Esophagus squamous epithelium (tissue), 5 donors: ENCODE measurements at regions not wholly inside any gene's neighbourhood (a gene's known extent, or its start where the extent isn't known, plus 50 kb on each side); places are given as distances from the start of the nearest gene placed in this dataset.

Source experiments
- DNase-seq: peaks from one replicate; lab custom pipeline; 2025; lab: John Stamatoyannopoulos, UW
- H3K27ac ChIP-seq, 4 donors: fragments of 200-600 bp; sonication (generic); one replicate each; pipeline ENCODE4 v1.5.1; 2016 to 2019; ENCODE audit warnings: mild to moderate bottlenecking in 1 of 4
- H3K27me3 ChIP-seq, 4 donors: fragments of 200-600 bp; sonication (generic); 1 replicate in 3 of 4; 2 replicates in 1 of 4; pipeline versions ENCODE4 v1.5.1 to v1.6.0; 2017 to 2021; ENCODE audit warnings: antibody characterized with exemption in 1 of 4
- H3K36me3 ChIP-seq, 3 donors: fragments of 200-600 bp; sonication (generic); one replicate each; pipeline ENCODE4 v1.5.1; 2016 to 2019
- H3K4me1 ChIP-seq, 3 donors: fragments of 200-600 bp; sonication (generic); one replicate each; pipeline ENCODE4 v1.5.1; 2017 to 2019
- H3K4me3 ChIP-seq, 4 donors: fragments of 200-600 bp; sonication (generic); 1 replicate in 3 of 4; 2 replicates in 1 of 4; pipeline ENCODE4 v1.5.1; 2016 to 2019; ENCODE audit warnings: mild to moderate bottlenecking in 2 of 4, moderate library complexity in 1 of 4
- H3K9me3 ChIP-seq, 3 donors: fragments of 200-600 bp; sonication (generic); one replicate each; pipeline ENCODE4 v1.5.1; 2016 to 2019
- POLR2A ChIP-seq, 4 donors: fragments of 450-650 bp; IDR thresholded peaks; one replicate each; pipeline ENCODE4 v1.6.1; 2017; ENCODE audit warnings: antibody characterized with exemption in 4 of 4, mild to moderate bottlenecking in 4 of 4, moderate library complexity in 3 of 4
- WGBS, 2 donors: methylation state at CpG; one replicate each; pipeline ENCODE4 v1.1.5; 2018; 5-methylcytosine and 5-hydroxymethylcytosine counted together
- intact Hi-C: fragments of 100-400 bp; cut with DNase I; formaldehyde crosslinking; loops from one replicate; pipeline ENCODE4 v1.15.0; 2022
- TF ChIP-seq, protein P1 (sequence below), 6 experiments: fragments of 450-650 bp in 4 of 6; fragments of 200-600 bp in 2 of 6; sonication (generic) in 2 of 6; IDR thresholded peaks; one replicate each; pipeline ENCODE4 v1.5.1; 2016 to 2019; ENCODE audit warnings: antibody characterized with exemption in 6 of 6, mild to moderate bottlenecking in 4 of 6, moderate library complexity in 4 of 6
- donor health status: DM: yes; HTN: yes; CAD: no.

DNA sequence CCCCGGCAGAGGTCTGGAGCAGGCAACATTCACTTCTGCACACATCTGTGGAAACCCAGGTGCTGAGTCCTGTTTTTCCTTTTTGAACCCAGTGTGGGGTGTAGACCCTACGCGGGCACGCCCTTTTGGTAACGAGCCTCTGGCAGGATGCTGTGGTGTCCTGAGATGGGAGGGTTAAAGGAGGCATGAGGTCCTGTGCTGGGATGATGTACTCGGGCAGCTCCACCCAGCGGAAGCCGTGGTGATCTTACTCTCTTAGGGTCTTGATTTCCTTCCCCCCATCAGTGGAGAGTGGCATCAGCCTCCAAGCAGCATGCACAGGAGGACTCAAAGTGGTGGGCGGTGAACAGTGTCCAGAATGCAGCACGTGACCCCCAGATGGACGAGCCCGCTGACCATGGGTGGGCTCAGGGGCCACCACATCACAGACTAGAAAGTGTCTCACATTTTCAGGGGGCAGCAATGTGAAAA is 148.6 kb downstream of the DNAJB6 start:
- WGBS, 2 donors = 45 to 90% methylated on average over 4 to 8 of the region's 12 CpGs
- no peaks in the 10 kb centered on the region for H3K36me3 ChIP-seq
- H3K27ac ChIP-seq = no peak overlapping the region
- intact Hi-C loops = no loop called here
- peaks cover 0 to 5% (median 0%) of the 10 kb centered on the region in 3 donors for H3K4me1 ChIP-seq
- TF ChIP-seq, protein P1, sequence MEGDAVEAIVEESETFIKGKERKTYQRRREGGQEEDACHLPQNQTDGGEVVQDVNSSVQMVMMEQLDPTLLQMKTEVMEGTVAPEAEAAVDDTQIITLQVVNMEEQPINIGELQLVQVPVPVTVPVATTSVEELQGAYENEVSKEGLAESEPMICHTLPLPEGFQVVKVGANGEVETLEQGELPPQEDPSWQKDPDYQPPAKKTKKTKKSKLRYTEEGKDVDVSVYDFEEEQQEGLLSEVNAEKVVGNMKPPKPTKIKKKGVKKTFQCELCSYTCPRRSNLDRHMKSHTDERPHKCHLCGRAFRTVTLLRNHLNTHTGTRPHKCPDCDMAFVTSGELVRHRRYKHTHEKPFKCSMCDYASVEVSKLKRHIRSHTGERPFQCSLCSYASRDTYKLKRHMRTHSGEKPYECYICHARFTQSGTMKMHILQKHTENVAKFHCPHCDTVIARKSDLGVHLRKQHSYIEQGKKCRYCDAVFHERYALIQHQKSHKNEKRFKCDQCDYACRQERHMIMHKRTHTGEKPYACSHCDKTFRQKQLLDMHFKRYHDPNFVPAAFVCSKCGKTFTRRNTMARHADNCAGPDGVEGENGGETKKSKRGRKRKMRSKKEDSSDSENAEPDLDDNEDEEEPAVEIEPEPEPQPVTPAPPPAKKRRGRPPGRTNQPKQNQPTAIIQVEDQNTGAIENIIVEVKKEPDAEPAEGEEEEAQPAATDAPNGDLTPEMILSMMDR (IDR thresholded peaks at IDR 0.05) = no peak
- TF ChIP-seq POLR2A (IDR thresholded peaks at IDR 0.05) = no peak
- no peaks in the 10 kb centered on the region for H3K9me3 ChIP-seq
- H3K4me3 ChIP-seq = no peak overlapping the region
- DNase-seq = no peak
- peaks cover 0 to 32% (median 0%) of the 10 kb centered on the region in 4 donors for H3K27me3 ChIP-seq

DNA sequence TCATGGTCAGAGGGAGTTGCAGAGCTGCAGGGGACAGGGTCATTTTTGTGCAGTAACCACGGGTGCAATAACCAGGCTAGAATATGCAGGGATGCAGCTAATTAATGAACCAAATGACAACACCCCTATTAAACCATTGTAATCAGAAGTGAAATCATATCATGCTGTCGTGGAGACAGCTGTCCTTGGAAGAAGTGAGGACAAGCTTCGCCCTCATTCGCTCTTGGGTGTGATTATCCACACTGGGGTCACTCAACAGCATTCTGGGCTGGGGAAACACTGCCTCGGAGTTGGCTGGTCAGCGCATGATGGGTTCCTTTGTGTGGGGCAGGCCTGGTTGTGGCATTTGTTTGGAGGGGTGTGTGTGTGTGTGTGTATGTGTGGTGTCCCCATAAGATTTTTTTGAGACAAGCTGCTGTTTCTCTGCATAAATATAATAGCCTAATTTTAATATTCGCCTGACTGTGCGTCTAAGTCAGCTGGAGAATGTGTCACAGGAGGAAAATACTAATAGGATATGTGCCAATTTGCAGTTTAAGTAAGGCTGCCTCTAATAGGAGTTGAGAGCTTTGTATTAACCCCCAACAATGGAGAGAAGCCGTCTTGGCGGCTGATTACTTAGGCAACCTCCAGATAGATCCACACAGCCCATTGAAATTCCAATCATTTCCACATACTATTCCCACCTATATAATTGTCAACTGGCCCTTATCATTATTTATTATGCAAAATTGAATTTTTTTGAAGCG is 149.4 kb downstream of the DNAJB6 start:
- Histone ChIP-seq H3K36me3 (no peaks in the 10 kb centered on the region), H3K27ac (no peak overlapping the region), H3K27me3 (peaks cover 0 to 25% (median 0%) of the 10 kb centered on the region in 4 donors), H3K4me3 (no peak overlapping the region), H3K9me3 (peaks cover 0 to 3% (median 0%) of the 10 kb centered on the region in 3 donors), H3K4me1 (peaks cover 0 to 5% (median 0%) of the 10 kb centered on the region in 3 donors)
- WGBS, 2 donors = 76 to 78% methylated on average over 9 to 11 of the region's 11 CpGs
- intact Hi-C loops = no loop called here
- TF ChIP-seq POLR2A (IDR thresholded peaks at IDR 0.05) = no peak
- TF ChIP-seq, protein P1 (IDR thresholded peaks at IDR 0.05) = no peak
- no peak for DNase-seq

DNA sequence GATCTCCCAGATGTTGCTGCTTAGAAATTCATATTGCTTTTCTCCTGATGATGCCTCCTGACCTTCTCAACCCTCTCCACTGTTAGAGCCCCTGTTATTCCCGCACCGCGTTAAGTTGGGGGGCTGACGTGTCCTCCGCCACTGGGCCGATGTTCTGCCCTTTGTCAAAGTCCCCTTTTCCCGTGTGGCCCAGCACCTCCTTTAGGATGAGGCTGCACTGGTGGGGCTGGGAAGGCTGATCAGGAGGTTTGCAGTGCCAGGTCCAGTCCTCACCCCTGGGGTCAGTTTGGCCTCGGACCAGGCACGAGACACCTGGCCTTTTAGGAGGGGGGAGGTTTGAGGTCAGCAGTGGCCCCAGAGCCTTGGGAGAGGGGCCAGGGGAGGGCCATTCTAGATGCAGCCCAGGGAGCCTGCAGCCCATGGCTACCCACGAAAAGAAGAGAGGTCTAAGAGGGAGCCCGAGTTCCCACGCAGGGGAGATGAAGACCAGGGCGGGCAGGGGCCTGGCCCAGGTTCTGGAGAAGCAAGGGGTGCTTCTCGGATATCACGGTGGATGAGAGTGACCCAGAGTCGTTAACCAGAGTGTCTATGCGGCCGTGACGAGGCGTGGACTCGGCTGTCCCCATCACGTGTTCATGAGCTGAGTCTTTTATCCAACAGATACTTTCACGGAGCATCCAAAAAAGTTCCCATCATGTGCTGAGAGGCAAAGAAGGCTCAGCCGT is 150.4 kb downstream of the DNAJB6 start:
- Histone ChIP-seq H3K27me3 (peaks cover 0 to 25% (median 0%) of the 10 kb centered on the region in 4 donors), H3K4me1 (peaks cover 0 to 5% (median 0%) of the 10 kb centered on the region in 3 donors), H3K27ac (no peak overlapping the region), H3K9me3 (peaks cover 0 to 4% (median 0%) of the 10 kb centered on the region in 3 donors), H3K36me3 (no peaks in the 10 kb centered on the region), H3K4me3 (no peak overlapping the region)
- WGBS, 2 donors = 88 to 90% methylated on average over 20 to 21 of the region's 24 CpGs
- TF ChIP-seq, protein P1 (IDR thresholded peaks at IDR 0.05) = no peak
- TF ChIP-seq POLR2A (IDR thresholded peaks at IDR 0.05) = no peak
- no peak for DNase-seq
- intact Hi-C loops = no loop called here

DNA sequence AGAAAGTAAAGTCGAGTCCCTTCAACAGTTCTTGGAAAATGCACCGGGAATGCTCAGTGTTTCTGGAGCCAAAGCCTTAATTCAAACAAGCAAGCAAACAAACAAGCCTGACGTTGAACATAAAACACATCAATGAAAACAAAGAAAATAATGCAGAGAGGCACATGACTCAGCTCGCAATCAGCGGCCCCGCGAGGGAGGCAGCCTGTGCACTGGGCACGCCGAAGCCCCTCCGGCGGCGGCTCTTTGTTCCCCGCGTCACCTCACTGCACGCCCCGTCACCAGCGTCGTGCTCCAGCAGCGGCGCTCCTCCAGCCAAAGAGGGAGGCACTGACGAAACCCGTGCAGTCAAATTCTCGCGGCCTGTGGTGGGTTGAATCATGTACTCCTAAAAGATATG is 151.5 kb downstream of the DNAJB6 start:
- Histone ChIP-seq H3K36me3 (no peaks in the 10 kb centered on the region), H3K4me1 (peaks cover 0 to 5% (median 0%) of the 10 kb centered on the region in 3 donors), H3K27ac (no peak overlapping the region), H3K9me3 (peaks cover 0 to 4% (median 0%) of the 10 kb centered on the region in 3 donors), H3K4me3 (no peak overlapping the region), H3K27me3 (peaks cover 0 to 31% (median 0%) of the 10 kb centered on the region in 4 donors)
- intact Hi-C loops = no loop called here
- DNase-seq = no peak
- TF ChIP-seq, protein P1 (IDR thresholded peaks at IDR 0.05) = no peak
- TF ChIP-seq POLR2A (IDR thresholded peaks at IDR 0.05) = no peak
- 36 to 73% methylated on average over 8 to 22 of the region's 24 CpGs for WGBS, 2 donors

DNA sequence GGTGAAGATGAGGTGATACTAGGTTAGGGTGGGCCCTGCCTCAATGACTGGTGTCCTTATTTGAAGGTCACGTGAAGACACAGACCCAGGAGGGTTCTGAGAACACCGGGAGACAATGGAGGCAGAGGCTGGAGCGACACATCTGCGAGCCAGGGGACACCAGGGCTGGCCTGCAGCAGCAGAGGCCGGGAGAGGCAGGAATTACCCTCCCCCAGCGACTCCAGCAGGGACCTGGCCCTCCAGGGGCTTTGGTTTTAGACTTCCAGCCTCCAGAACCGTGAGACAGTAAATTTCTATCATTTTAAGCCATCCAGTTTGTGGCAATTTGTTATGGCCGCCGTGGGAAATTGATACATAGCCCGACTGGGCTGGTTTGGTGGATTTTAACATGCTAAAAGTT is 152.2 kb downstream of the DNAJB6 start:
- TF ChIP-seq, protein P1 (IDR thresholded peaks at IDR 0.05) = no peak
- no peak for TF ChIP-seq POLR2A (IDR thresholded peaks at IDR 0.05)
- no peaks in the 10 kb centered on the region for H3K36me3 ChIP-seq
- 85 to 86% methylated on average over 7 to 8 of the region's 10 CpGs for WGBS, 2 donors
- H3K27me3 ChIP-seq = peaks cover 0 to 30% (median 0%) of the 10 kb centered on the region in 4 donors
- DNase-seq = no peak
- H3K27ac ChIP-seq = no peak overlapping the region
- no peak overlapping the region for H3K4me3 ChIP-seq
- H3K4me1 ChIP-seq = peaks cover 0 to 5% (median 0%) of the 10 kb centered on the region in 3 donors
- peaks cover 0 to 4% (median 0%) of the 10 kb centered on the region in 3 donors for H3K9me3 ChIP-seq
- intact Hi-C loops = no loop called here
